HCT116 (cell line): ENCODE measurements at regions not wholly inside any gene's neighbourhood (a gene's known extent, or its start where the extent isn't known, plus 50 kb on each side); places are given as distances from the start of the nearest gene placed in this dataset.

Source experiments
- ATAC-seq: fragments of 200-7000 bp; cut with Tn5 transposase; 2 replicates; pipeline ENCODE4 v1.9.1; 2020; ENCODE audit warnings: mild to moderate bottlenecking, moderate library complexity
- BruUV-seq: library from RNA; stranded (reverse); fragments of 400-500 nt; replicated peaks from 2 replicates; lab custom pipeline; 2021; lab: Mats Ljungman, UMichigan
- CTCF ChIA-PET: fragments of 300-600 bp; sonication (Branson Sonifier 250); formaldehyde crosslinking; loops from one replicate; lab custom pipeline; 2021; ENCODE audit warnings: antibody characterized with exemption; lab: Charles Lee
- POLR2A ChIA-PET: fragments of 300-600, 350-600 bp; sonication (Branson Sonifier 250); formaldehyde crosslinking; loops from one replicate; lab custom pipeline; 2021; ENCODE audit warnings: antibody characterized with exemption; lab: Charles Lee
- RAD21 ChIA-PET, 2 experiments: fragments of 300-600 bp; sonication (Branson Sonifier 250); formaldehyde crosslinking; loops; one replicate each; lab custom pipeline; 2023; ENCODE audit warnings: low total read pairs in 2 of 2; ENCODE audit not compliant: uncharacterized antibody in 2 of 2, unreplicated experiment in 2 of 2, low non-redundant PET in 1 of 2; lab: Charles Lee
- DNase-seq: peaks from one replicate; pipeline ENCODE4 v3.0.0-alpha.2; 2010; ENCODE audit warnings: low read depth, low spot score
- H2AFZ ChIP-seq: fragments of 200-600 bp; shearing (Covaris generic), sonication (generic); 2 replicates; pipeline ENCODE4 v1.6.1; 2017; ENCODE audit warnings: low read depth, mixed run types, mixed read lengths, antibody characterized with exemption, low read length; ENCODE audit not compliant: poor library complexity, severe bottlenecking
- H3K27ac ChIP-seq: 2 replicates; pipeline ENCODE4 v1.5.1; 2012; ENCODE audit warnings: low read depth, low read length
- H3K27me3 ChIP-seq: fragments of 200-600 bp; sonication (generic); 2 replicates; pipeline ENCODE4 v1.6.1; 2016; ENCODE audit warnings: mixed run types, low read length, mixed read lengths; ENCODE audit not compliant: insufficient read depth
- H3K36me3 ChIP-seq, 2 experiments: fragments of 200-500 bp in 1 of 2; fragments of 200-600 bp in 1 of 2; sonication (Bioruptor generic) in 1 of 2; sonication (generic) in 1 of 2; 2 replicates each; pipeline versions ENCODE4 v1.5.1 to v1.6.1; 2014 to 2016; ENCODE audit warnings: low read length in 2 of 2, inconsistent platforms in 1 of 2, mixed read lengths in 1 of 2, mixed run types in 1 of 2; ENCODE audit not compliant: insufficient read depth in 2 of 2, control insufficient read depth in 1 of 2
- H3K4me1 ChIP-seq, 2 experiments: fragments of 200-600 bp in 1 of 2; sonication (generic) in 1 of 2; 2 replicates each; pipeline versions ENCODE4 v1.5.1 to v1.6.1; 2012 to 2017; ENCODE audit warnings: low read length in 2 of 2, inconsistent platforms in 1 of 2, mild to moderate bottlenecking in 1 of 2, mixed read lengths in 1 of 2, mixed run types in 1 of 2, moderate library complexity in 1 of 2; ENCODE audit not compliant: insufficient read depth in 2 of 2, control insufficient read depth in 1 of 2
- H3K4me2 ChIP-seq: fragments of 200-600 bp; sonication (generic); 2 replicates; pipeline ENCODE4 v1.6.1; 2017; ENCODE audit warnings: mixed run types, low read length, mixed read lengths
- H3K4me3 ChIP-seq, 2 experiments: fragments of 200-600 bp in 1 of 2; sonication (generic) in 1 of 2; replicated peaks in 1 of 2; 2 replicates each; pipeline ENCODE4 v1.5.1; 2011 to 2016; ENCODE audit warnings: low read length in 2 of 2, control low read depth in 1 of 2, low read depth in 1 of 2, mild to moderate bottlenecking in 1 of 2, mixed read lengths in 1 of 2, mixed run types in 1 of 2
- H3K79me2 ChIP-seq: fragments of 200-600 bp; sonication (generic); 2 replicates; pipeline ENCODE4 v1.6.1; 2017; ENCODE audit warnings: mild to moderate bottlenecking, mixed run types, low read length, moderate library complexity, mixed read lengths; ENCODE audit not compliant: insufficient read depth
- H3K9ac ChIP-seq: fragments of 200-600 bp; sonication (generic); 2 replicates; pipeline ENCODE4 v1.6.1; 2016; ENCODE audit warnings: low read length, mixed read lengths
- H3K9me2 ChIP-seq: fragments of 200-600 bp; sonication (generic), shearing (Covaris generic); 2 replicates; pipeline ENCODE4 v1.6.1; 2017; ENCODE audit warnings: mixed run types, mild to moderate bottlenecking, moderate library complexity; ENCODE audit not compliant: insufficient read depth
- H3K9me3 ChIP-seq, 2 experiments: fragments of 200-500 bp in 1 of 2; fragments of 200-600 bp in 1 of 2; sonication (Bioruptor generic) in 1 of 2; sonication (generic) in 1 of 2; 2 replicates each; pipeline ENCODE4 v1.6.1; 2014 to 2017; ENCODE audit warnings: low read length in 2 of 2, mixed read lengths in 2 of 2, inconsistent platforms in 1 of 2, low read depth in 1 of 2, mild to moderate bottlenecking in 1 of 2, mixed run types in 1 of 2, moderate library complexity in 1 of 2; ENCODE audit not compliant: control insufficient read depth in 1 of 2, insufficient read depth in 1 of 2
- H4K20me1 ChIP-seq: fragments of 200-600 bp; sonication (generic), shearing (Covaris generic); 2 replicates; pipeline ENCODE4 v1.6.1; 2017; ENCODE audit warnings: mixed run types, mild to moderate bottlenecking, moderate library complexity; ENCODE audit not compliant: insufficient read depth
- CBX3 ChIP-seq: IDR thresholded peaks from 2 replicates; pipeline ENCODE4 v1.6.1; 2012; ENCODE audit warnings: low read depth
- CEBPB ChIP-seq: IDR thresholded peaks from 2 replicates; pipeline ENCODE4 v1.6.1; 2012; ENCODE audit warnings: low read depth
- ELF1 ChIP-seq: IDR thresholded peaks from 2 replicates; pipeline ENCODE4 v1.6.1; 2012; ENCODE audit warnings: low read depth, borderline replicate concordance
- FOSL1 ChIP-seq: IDR thresholded peaks from 2 replicates; pipeline ENCODE4 v1.6.1; 2012; ENCODE audit warnings: low read depth
- POLR2AphosphoS5 ChIP-seq: IDR thresholded peaks from 2 replicates; pipeline ENCODE4 v1.6.1; 2011; ENCODE audit warnings: mild to moderate bottlenecking, low read depth, low read length, moderate library complexity
- RAD21 ChIP-seq: IDR thresholded peaks from 2 replicates; pipeline ENCODE4 v1.6.1; 2012; ENCODE audit warnings: low read depth, mild to moderate bottlenecking
- SIN3A ChIP-seq: IDR thresholded peaks from 2 replicates; pipeline ENCODE4 v1.6.1; 2012; ENCODE audit warnings: low read depth
- SP1 ChIP-seq: IDR thresholded peaks from 2 replicates; pipeline ENCODE4 v1.6.1; 2012; ENCODE audit warnings: low read depth
- YY1 ChIP-seq: IDR thresholded peaks from 2 replicates; pipeline ENCODE4 v1.6.1; 2011; ENCODE audit warnings: low read length, low read depth, moderate library complexity, mild to moderate bottlenecking; ENCODE audit not compliant: insufficient replicate concordance; ENCODE audit errors: extremely low read depth
- ZFX ChIP-seq: fragments of 450-650 bp; IDR thresholded peaks from 2 replicates; pipeline ENCODE4 v1.6.1; 2017
- ZNF274 ChIP-seq: fragments of 200-500 bp; sonication (Bioruptor generic); IDR thresholded peaks from 2 replicates; pipeline ENCODE4 v1.6.1; 2014; ENCODE audit warnings: mild to moderate bottlenecking, low read depth, low read length, inconsistent platforms
- intact Hi-C: fragments of 100-400 bp; cut with micrococcal nuclease; formaldehyde crosslinking; loops from 2 replicates; pipeline ENCODE4 v1.10.0; 2022
- TF ChIP-seq, protein P1 (sequence below): IDR thresholded peaks from 2 replicates; pipeline ENCODE4 v1.6.1; 2011; ENCODE audit warnings: mild to moderate bottlenecking, low read length, moderate library complexity; ENCODE audit not compliant: insufficient replicate concordance; ENCODE audit errors: extremely low read depth
- TF ChIP-seq, protein P2 (sequence below): IDR thresholded peaks from 2 replicates; pipeline ENCODE4 v1.6.1; 2012
- TF ChIP-seq, protein P3 (sequence below), 3 experiments: fragments of 200-600 bp in 1 of 3; sonication (generic) in 1 of 3; IDR thresholded peaks in 2 of 3; conservative IDR thresholded peaks in 1 of 3; 2 replicates each; pipeline ENCODE4 v1.5.1; 2012 to 2017; ENCODE audit warnings: low read depth in 2 of 3, low read length in 2 of 3, antibody characterized with exemption in 1 of 3, borderline replicate concordance in 1 of 3, control low read depth in 1 of 3, mild to moderate bottlenecking in 1 of 3, mixed read lengths in 1 of 3, mixed run types in 1 of 3, moderate library complexity in 1 of 3; ENCODE audit not compliant: insufficient read depth in 1 of 3
- TF ChIP-seq, protein P4 (sequence below): IDR thresholded peaks from 2 replicates; pipeline ENCODE4 v1.6.1; 2012; ENCODE audit warnings: low read depth

DNA sequence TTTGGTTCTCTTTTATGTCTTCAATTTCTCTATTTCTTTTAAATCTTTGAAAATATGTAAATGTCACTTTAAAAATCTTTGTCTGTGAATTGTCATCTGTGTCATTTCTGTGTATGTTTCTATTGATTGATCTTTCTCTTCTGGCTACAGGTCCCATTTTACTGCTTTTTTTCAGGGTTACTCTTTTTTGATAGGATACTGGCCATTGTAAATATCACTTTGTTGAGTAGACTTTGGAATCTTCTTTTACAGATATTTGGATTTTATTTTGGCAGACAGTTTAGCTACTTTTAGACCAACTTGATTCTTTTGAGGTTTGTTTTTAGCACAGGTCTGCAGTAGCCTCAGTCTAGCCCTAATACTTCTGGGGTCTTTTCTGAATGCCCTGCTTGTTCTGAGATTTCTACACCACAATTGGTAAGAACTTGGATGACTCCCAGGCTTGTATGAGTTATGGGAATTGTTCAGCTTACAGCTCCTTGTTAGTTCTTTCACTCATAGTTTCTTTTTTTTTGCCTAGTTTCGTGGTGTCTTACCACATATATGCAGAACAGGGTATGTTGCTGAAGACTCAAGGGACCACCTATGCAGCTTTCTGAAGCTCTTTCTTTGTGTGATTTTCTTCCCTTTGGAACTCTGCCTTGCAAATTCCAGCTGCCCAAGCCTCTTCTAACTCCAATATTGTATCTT, 122.2 kb downstream of the QPCT start (continued):
- TF ChIP-seq, protein P1, sequence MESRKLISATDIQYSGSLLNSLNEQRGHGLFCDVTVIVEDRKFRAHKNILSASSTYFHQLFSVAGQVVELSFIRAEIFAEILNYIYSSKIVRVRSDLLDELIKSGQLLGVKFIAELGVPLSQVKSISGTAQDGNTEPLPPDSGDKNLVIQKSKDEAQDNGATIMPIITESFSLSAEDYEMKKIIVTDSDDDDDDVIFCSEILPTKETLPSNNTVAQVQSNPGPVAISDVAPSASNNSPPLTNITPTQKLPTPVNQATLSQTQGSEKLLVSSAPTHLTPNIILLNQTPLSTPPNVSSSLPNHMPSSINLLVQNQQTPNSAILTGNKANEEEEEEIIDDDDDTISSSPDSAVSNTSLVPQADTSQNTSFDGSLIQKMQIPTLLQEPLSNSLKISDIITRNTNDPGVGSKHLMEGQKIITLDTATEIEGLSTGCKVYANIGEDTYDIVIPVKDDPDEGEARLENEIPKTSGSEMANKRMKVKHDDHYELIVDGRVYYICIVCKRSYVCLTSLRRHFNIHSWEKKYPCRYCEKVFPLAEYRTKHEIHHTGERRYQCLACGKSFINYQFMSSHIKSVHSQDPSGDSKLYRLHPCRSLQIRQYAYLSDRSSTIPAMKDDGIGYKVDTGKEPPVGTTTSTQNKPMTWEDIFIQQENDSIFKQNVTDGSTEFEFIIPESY, result no peak

DNA sequence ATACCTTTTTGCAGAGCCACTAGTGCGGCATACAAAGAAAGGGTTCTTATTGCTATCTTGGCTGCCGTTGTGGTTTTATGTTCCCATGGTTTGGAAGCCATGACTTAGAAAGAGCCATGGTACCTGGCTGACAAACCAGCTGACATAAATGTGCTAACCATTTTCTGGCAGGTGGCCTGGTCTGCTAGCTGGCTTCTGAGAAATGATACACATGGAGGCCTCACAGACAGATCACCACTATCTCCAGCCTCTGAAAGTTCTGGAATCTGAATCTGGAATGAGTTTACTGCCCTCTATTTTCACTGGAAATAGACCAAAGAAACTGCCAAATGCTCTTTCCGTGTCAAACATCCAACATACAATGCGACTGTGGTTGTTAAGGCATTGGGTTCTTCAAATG, 123.7 kb downstream of the QPCT start:
- Histone ChIP-seq H3K79me2 (no peaks in the 10 kb centered on the region), H3K9me2 (no peaks in the 10 kb centered on the region), H3K4me3 (no peak overlapping the region), H3K4me2 (no peak overlapping the region), H3K27ac (no peak overlapping the region), H4K20me1 (no peaks in the 10 kb centered on the region), H3K9ac (no peak overlapping the region), H3K4me1 (0 out of 4 replicates have a peak, but pooled peaks cover 0 to 3% of the 10 kb centered on the region in 2 experiments), H2AFZ (no peak overlapping the region), H3K27me3 (no peaks in the 10 kb centered on the region), H3K9me3 (no peaks in the 10 kb centered on the region), H3K36me3 (no peaks in the 10 kb centered on the region)
- RAD21 ChIA-PET, result no interaction called here
- intact Hi-C loops, result no loop called here
- no peak for DNase-seq
- CTCF ChIA-PET, result no interaction called here
- POLR2A ChIA-PET, result no interaction called here
- ATAC-seq, result no peak
- no TSS peak for BruUV-seq
- no peak for TF ChIP-seq ZNF274
- no peak for TF ChIP-seq CEBPB
- TF ChIP-seq, protein P2, sequence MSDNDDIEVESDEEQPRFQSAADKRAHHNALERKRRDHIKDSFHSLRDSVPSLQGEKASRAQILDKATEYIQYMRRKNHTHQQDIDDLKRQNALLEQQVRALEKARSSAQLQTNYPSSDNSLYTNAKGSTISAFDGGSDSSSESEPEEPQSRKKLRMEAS, result no peak
- TF ChIP-seq SIN3A, result no peak
- no peak for TF ChIP-seq ZFX
- no peak for TF ChIP-seq SP1
- TF ChIP-seq, protein P3, sequence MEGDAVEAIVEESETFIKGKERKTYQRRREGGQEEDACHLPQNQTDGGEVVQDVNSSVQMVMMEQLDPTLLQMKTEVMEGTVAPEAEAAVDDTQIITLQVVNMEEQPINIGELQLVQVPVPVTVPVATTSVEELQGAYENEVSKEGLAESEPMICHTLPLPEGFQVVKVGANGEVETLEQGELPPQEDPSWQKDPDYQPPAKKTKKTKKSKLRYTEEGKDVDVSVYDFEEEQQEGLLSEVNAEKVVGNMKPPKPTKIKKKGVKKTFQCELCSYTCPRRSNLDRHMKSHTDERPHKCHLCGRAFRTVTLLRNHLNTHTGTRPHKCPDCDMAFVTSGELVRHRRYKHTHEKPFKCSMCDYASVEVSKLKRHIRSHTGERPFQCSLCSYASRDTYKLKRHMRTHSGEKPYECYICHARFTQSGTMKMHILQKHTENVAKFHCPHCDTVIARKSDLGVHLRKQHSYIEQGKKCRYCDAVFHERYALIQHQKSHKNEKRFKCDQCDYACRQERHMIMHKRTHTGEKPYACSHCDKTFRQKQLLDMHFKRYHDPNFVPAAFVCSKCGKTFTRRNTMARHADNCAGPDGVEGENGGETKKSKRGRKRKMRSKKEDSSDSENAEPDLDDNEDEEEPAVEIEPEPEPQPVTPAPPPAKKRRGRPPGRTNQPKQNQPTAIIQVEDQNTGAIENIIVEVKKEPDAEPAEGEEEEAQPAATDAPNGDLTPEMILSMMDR (IDR thresholded peaks at IDR 0.05 in 2 of 3, conservative IDR thresholded peaks at IDR 0.05 in 1 of 3; ENCODE audit: borderline replicate concordance in 1 of 3, insufficient read depth in 1 of 3, low read depth in 2 of 3, low read length in 2 of 3), result no peak
- TF ChIP-seq, protein P1, result no peak
- TF ChIP-seq YY1, result no peak
- TF ChIP-seq FOSL1, result no peak
- TF ChIP-seq CBX3, result no peak
- TF ChIP-seq RAD21, result no peak
- no peak for TF ChIP-seq ELF1
- no peak for TF ChIP-seq POLR2AphosphoS5
- TF ChIP-seq, protein P4, sequence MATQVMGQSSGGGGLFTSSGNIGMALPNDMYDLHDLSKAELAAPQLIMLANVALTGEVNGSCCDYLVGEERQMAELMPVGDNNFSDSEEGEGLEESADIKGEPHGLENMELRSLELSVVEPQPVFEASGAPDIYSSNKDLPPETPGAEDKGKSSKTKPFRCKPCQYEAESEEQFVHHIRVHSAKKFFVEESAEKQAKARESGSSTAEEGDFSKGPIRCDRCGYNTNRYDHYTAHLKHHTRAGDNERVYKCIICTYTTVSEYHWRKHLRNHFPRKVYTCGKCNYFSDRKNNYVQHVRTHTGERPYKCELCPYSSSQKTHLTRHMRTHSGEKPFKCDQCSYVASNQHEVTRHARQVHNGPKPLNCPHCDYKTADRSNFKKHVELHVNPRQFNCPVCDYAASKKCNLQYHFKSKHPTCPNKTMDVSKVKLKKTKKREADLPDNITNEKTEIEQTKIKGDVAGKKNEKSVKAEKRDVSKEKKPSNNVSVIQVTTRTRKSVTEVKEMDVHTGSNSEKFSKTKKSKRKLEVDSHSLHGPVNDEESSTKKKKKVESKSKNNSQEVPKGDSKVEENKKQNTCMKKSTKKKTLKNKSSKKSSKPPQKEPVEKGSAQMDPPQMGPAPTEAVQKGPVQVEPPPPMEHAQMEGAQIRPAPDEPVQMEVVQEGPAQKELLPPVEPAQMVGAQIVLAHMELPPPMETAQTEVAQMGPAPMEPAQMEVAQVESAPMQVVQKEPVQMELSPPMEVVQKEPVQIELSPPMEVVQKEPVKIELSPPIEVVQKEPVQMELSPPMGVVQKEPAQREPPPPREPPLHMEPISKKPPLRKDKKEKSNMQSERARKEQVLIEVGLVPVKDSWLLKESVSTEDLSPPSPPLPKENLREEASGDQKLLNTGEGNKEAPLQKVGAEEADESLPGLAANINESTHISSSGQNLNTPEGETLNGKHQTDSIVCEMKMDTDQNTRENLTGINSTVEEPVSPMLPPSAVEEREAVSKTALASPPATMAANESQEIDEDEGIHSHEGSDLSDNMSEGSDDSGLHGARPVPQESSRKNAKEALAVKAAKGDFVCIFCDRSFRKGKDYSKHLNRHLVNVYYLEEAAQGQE, result no peak
